Gastrocnemius medialis (tissue), 4 donors: ENCODE measurements at regions not wholly inside any gene's neighbourhood (a gene's known extent, or its start where the extent isn't known, plus 50 kb on each side); places are given as distances from the start of the nearest gene placed in this dataset.

Experiments used
- POLR2A ChIP-seq, 2 donors: fragments of 450-650 bp; IDR thresholded peaks; one replicate each; pipeline ENCODE4 v1.6.1; 2017; ENCODE audit warnings: antibody characterized with exemption in 2 of 2, mild to moderate bottlenecking in 2 of 2, moderate library complexity in 2 of 2
- TF ChIP-seq, protein P1 (sequence below), 5 experiments: fragments of 450-650 bp in 3 of 5; fragments of 200-600 bp in 2 of 5; sonication (generic) in 2 of 5; IDR thresholded peaks in 4 of 5; conservative IDR thresholded peaks in 1 of 5; 1 replicate in 4 of 5; 2 replicates in 1 of 5; pipeline ENCODE4 v1.5.1; 2016 to 2019; ENCODE audit warnings: antibody characterized with exemption in 5 of 5, mild to moderate bottlenecking in 3 of 5, moderate library complexity in 3 of 5

DNA sequence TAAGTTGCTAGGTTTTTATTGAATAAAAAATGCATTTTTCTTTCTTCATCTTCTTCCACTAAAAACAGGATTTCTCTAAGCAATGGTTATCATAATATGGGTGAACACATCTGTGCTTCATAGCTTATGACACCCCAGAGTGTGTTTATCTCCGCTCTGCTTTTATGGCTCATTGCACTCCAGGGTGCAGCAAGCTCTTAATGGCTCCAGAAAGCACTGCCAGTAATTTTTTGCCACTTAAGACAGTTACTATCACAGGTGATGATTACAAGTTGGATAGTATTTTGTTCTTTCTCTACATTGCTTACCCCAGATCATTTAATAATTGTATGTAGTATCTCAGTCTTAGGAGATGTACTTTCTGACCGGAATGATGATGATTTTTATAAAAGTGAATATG is 239.3 kb upstream of the CDH20 start:
- TF ChIP-seq, protein P1, sequence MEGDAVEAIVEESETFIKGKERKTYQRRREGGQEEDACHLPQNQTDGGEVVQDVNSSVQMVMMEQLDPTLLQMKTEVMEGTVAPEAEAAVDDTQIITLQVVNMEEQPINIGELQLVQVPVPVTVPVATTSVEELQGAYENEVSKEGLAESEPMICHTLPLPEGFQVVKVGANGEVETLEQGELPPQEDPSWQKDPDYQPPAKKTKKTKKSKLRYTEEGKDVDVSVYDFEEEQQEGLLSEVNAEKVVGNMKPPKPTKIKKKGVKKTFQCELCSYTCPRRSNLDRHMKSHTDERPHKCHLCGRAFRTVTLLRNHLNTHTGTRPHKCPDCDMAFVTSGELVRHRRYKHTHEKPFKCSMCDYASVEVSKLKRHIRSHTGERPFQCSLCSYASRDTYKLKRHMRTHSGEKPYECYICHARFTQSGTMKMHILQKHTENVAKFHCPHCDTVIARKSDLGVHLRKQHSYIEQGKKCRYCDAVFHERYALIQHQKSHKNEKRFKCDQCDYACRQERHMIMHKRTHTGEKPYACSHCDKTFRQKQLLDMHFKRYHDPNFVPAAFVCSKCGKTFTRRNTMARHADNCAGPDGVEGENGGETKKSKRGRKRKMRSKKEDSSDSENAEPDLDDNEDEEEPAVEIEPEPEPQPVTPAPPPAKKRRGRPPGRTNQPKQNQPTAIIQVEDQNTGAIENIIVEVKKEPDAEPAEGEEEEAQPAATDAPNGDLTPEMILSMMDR (IDR thresholded peaks at IDR 0.05 in 4 of 5, conservative IDR thresholded peaks at IDR 0.05 in 1 of 5) = no peak
- TF ChIP-seq POLR2A (IDR thresholded peaks at IDR 0.05) = no peak
